Parathyroid adenoma (tissue), 2 donors: ENCODE measurements at regions not wholly inside any gene's neighbourhood (a gene's known extent, or its start where the extent isn't known, plus 50 kb on each side); places are given as distances from the start of the nearest gene placed in this dataset.

ENCODE experiments used
- H2AFZ ChIP-seq: fragments of 300-600 bp; sonication (generic); one replicate; pipeline ENCODE4 v1.7.0; 2017; ENCODE audit warnings: antibody characterized with exemption, mild to moderate bottlenecking
- H3K27ac ChIP-seq: fragments of 300-600 bp; sonication (generic); one replicate; pipeline ENCODE4 v1.7.0; 2017
- H3K27me3 ChIP-seq: fragments of 300-600 bp; sonication (generic); one replicate; pipeline ENCODE4 v1.7.0; 2017; ENCODE audit warnings: low read length; ENCODE audit not compliant: control insufficient read depth, insufficient read depth
- H3K36me3 ChIP-seq: fragments of 300-600 bp; sonication (generic); one replicate; pipeline ENCODE4 v1.7.0; 2017; ENCODE audit warnings: low read length; ENCODE audit not compliant: control insufficient read depth, insufficient read depth
- H3K4me1 ChIP-seq: fragments of 300-600 bp; sonication (generic); one replicate; pipeline ENCODE4 v1.7.0; 2017; ENCODE audit warnings: control low read depth
- H3K4me2 ChIP-seq: fragments of 300-600 bp; sonication (generic); one replicate; pipeline ENCODE4 v1.7.0; 2017; ENCODE audit warnings: low read length
- H3K4me3 ChIP-seq: fragments of 300-600 bp; sonication (generic); one replicate; pipeline ENCODE4 v1.7.0; 2017; ENCODE audit warnings: low read depth, low read length
- H3K79me2 ChIP-seq: fragments of 300-600 bp; sonication (generic); one replicate; pipeline ENCODE4 v1.7.0; 2017; ENCODE audit warnings: control low read depth
- H3K9ac ChIP-seq: fragments of 300-600 bp; sonication (generic); one replicate; pipeline ENCODE4 v1.7.0; 2017; ENCODE audit warnings: mild to moderate bottlenecking
- H3K9me3 ChIP-seq: fragments of 300-600 bp; sonication (generic); one replicate; pipeline ENCODE4 v1.7.0; 2017; ENCODE audit warnings: low read length; ENCODE audit not compliant: control insufficient read depth
- TF ChIP-seq, protein P1 (sequence below): fragments of 300-600 bp; sonication (generic); IDR thresholded peaks from one replicate; pipeline ENCODE4 v1.7.0; 2017; ENCODE audit warnings: antibody characterized with exemption, mild to moderate bottlenecking
- donor health status: primary hyperparathyroidism.

DNA sequence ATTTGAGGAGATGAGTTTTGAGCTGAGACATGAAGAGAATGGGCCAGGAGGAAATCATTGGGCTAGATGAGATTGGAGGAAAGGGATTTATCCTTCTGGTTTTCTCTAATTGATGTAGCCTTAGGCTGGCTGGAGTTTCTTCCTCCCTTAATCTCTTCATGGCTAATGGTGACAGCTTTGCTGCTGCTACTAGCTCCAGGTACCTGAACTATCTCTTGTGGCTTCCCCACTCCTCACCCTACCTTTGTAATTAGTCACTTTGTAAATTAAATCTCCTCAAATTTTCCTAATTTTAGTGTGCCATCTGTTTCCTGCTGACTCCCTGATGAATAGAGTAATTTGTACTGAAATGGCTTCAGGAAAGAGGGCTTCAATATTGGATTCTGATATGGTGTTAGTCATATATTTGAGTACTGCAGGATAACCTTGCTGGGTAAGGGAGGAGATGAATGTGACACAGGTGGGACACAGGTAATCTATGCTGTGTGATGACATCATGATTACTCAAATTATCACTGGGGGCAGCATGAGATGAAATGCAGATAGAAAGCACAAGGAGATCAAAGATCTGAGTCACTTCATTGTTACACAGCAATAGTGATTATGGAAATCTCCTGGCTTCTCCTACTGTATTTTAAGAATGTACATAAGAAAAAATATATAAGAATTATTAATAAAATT, 1134.1 kb upstream of the DDX18 start:
- no peak overlapping the region for H3K4me2 ChIP-seq
- TF ChIP-seq, protein P1, sequence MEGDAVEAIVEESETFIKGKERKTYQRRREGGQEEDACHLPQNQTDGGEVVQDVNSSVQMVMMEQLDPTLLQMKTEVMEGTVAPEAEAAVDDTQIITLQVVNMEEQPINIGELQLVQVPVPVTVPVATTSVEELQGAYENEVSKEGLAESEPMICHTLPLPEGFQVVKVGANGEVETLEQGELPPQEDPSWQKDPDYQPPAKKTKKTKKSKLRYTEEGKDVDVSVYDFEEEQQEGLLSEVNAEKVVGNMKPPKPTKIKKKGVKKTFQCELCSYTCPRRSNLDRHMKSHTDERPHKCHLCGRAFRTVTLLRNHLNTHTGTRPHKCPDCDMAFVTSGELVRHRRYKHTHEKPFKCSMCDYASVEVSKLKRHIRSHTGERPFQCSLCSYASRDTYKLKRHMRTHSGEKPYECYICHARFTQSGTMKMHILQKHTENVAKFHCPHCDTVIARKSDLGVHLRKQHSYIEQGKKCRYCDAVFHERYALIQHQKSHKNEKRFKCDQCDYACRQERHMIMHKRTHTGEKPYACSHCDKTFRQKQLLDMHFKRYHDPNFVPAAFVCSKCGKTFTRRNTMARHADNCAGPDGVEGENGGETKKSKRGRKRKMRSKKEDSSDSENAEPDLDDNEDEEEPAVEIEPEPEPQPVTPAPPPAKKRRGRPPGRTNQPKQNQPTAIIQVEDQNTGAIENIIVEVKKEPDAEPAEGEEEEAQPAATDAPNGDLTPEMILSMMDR = no peak
- H3K4me1 ChIP-seq = no peaks in the 10 kb centered on the region
- no peak overlapping the region for H3K4me3 ChIP-seq
- H3K9ac ChIP-seq = no peak overlapping the region
- H3K27ac ChIP-seq = no peak overlapping the region
- no peaks in the 10 kb centered on the region for H3K27me3 ChIP-seq
- H3K36me3 ChIP-seq = no peaks in the 10 kb centered on the region
- no peaks in the 10 kb centered on the region for H3K9me3 ChIP-seq
- H2AFZ ChIP-seq = no peak overlapping the region
- H3K79me2 ChIP-seq = no peaks in the 10 kb centered on the region

DNA sequence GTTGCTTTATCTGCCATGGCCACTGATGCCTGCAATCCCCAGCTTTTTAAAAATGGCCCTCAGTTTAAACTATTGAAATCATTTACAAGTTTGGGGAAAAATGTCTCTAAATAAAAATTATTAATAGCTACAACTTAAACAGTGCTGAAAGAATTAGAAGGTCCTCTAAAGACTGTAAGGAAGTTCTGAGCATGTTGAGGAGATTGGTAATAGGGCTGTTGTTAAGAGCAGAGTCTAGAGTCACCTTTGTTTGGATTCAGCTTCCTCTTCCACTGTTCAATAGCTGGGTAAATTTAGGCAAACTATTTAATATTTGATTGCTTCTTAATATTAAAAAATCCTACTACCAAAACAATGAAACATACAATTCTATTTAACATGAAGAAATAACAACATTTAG, 1127.1 kb upstream of the DDX18 start:
- Histone ChIP-seq H3K9me3 (no peaks in the 10 kb centered on the region), H3K27ac (no peak overlapping the region), H3K27me3 (no peaks in the 10 kb centered on the region), H3K9ac (no peak overlapping the region), H3K79me2 (no peaks in the 10 kb centered on the region), H2AFZ (no peak overlapping the region), H3K4me3 (no peak overlapping the region), H3K36me3 (no peaks in the 10 kb centered on the region), H3K4me1 (no peaks in the 10 kb centered on the region), H3K4me2 (no peak overlapping the region)
- TF ChIP-seq, protein P1 = no peak

DNA sequence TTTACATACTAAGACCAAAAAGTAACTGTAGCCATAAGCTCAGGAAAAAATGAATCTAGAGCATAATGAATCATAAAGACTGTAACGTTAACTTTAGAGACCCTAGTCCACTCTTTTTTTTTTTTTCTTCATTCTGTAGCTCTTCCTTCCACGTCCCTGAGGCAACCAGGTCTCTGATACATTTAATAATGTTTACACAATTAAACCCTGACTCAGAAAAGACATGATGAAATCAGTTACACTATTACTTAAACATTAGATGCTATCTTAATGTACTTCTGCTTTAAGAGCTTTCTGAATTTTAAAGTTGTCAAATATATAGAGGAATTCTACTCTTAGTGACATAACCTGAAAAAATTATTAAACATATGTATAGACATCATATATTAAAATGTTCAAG, 1121.5 kb upstream of the DDX18 start:
- H3K4me2 ChIP-seq = no peak overlapping the region
- no peak overlapping the region for H3K4me3 ChIP-seq
- no peaks in the 10 kb centered on the region for H3K4me1 ChIP-seq
- TF ChIP-seq, protein P1 = no peak
- no peaks in the 10 kb centered on the region for H3K36me3 ChIP-seq
- no peak overlapping the region for H3K27ac ChIP-seq
- no peak overlapping the region for H3K9ac ChIP-seq
- no peaks in the 10 kb centered on the region for H3K79me2 ChIP-seq
- no peaks in the 10 kb centered on the region for H3K9me3 ChIP-seq
- no peak overlapping the region for H2AFZ ChIP-seq
- H3K27me3 ChIP-seq = no peaks in the 10 kb centered on the region

DNA sequence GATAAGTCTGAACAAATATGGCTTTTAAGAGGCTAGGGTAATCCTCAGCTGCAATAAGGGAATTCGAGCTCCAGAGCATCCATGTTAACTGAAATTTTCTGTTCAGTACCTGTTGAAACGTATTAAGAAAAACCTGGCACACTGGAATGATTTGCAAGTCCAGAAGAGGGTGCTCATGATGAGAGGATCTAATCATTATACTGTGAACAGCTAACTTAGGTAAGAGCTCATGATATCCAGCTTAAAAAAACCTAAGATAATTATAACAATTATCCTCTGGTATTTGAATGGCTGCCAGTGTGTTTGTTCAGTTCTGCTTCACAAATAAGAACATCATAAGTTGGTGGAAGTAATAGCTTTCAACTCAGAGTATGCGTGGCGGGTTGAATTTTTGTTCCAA, 1118.3 kb upstream of the DDX18 start:
- Histone ChIP-seq H3K9me3 (no peaks in the 10 kb centered on the region), H3K79me2 (no peaks in the 10 kb centered on the region), H3K27ac (no peak overlapping the region), H3K4me2 (no peak overlapping the region), H3K4me3 (no peak overlapping the region), H3K9ac (no peak overlapping the region), H3K27me3 (no peaks in the 10 kb centered on the region), H3K36me3 (no peaks in the 10 kb centered on the region), H2AFZ (no peak overlapping the region), H3K4me1 (no peaks in the 10 kb centered on the region)
- TF ChIP-seq, protein P1 = no peak

DNA sequence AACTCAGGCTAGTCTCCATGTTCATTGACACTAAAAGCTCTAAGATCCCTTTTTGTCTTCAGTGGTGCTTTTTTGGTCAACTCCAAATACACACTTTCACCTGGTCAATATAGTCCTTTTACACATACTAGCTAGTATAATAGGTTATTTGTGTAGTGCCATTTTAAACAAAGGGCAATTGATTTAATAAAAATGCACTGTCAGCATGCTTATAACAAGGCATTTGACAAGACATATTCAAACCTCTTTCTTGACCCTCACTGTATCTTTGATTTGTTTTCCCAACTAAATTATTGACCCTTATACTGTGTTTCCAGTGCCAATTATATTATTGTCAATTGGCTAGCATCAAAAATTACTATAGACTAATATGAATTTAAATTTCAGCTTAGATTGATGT, 1117.6 kb upstream of the DDX18 start:
- H3K79me2 ChIP-seq = no peaks in the 10 kb centered on the region
- no peaks in the 10 kb centered on the region for H3K4me1 ChIP-seq
- no peaks in the 10 kb centered on the region for H3K36me3 ChIP-seq
- H3K4me2 ChIP-seq = no peak overlapping the region
- H3K27ac ChIP-seq = no peak overlapping the region
- no peaks in the 10 kb centered on the region for H3K9me3 ChIP-seq
- H2AFZ ChIP-seq = no peak overlapping the region
- TF ChIP-seq, protein P1 = no peak
- no peak overlapping the region for H3K9ac ChIP-seq
- H3K4me3 ChIP-seq = no peak overlapping the region
- no peaks in the 10 kb centered on the region for H3K27me3 ChIP-seq
